Cardiac septum (tissue), 1 donor: ENCODE measurements at regions not wholly inside any gene's neighbourhood (a gene's known extent, or its start where the extent isn't known, plus 50 kb on each side); places are given as distances from the start of the nearest gene placed in this dataset.
"Not testable (repeated sequence)": the region's sequence is repeated elsewhere in the genome, so short reads cannot be mapped to it uniquely, and the experiment has no call there.

Source experiments
- DNase-seq: peaks from one replicate; pipeline ENCODE4 v3.0.0-alpha.2; 2020; ENCODE audit warnings: low spot score
- intact Hi-C: fragments of 100-400 bp; cut with DNase I; formaldehyde crosslinking; loops from one replicate; pipeline ENCODE4 v1.14.0; 2022
- donor health status: DM: no; HTN: no; CAD: no.

- DNase-seq = no peak
- intact Hi-C loops = no loop called here
Observed at GRCh38 chr4:18636001-18636585, 614.5 kb upstream of the LCORL start.

GRCh38 chr4:18635531-18635930, 614.0 kb upstream of the LCORL start:
- no peak for DNase-seq
- intact Hi-C loops = no loop called here

GRCh38 chr4:18631586-18631985, 610.0 kb upstream of the LCORL start:
- intact Hi-C loops = no loop called here
- DNase-seq = no peak

GRCh38 chr4:18630218-18631110, 608.9 kb upstream of the LCORL start:
- intact Hi-C loops = no loop called here
- DNase-seq = no peak

GRCh38 chr4:18627447-18628005, 606.0 kb upstream of the LCORL start:
- intact Hi-C loops = no loop called here

GRCh38 chr4:18626996-18627395, 605.4 kb upstream of the LCORL start:
- intact Hi-C loops = no loop called here
- DNase-seq = no peak

More at GRCh38 chr4:18627447-18628005, 606.0 kb upstream of the LCORL start:
- no peak for DNase-seq

GRCh38 chr4:18626366-18626765, 604.8 kb upstream of the LCORL start:
- no peak for DNase-seq
- intact Hi-C loops = no loop called here

GRCh38 chr4:18621186-18621585, 599.6 kb upstream of the LCORL start:
- intact Hi-C loops = no loop called here
- no peak for DNase-seq

GRCh38 chr4:18616720-18617119, 595.2 kb upstream of the LCORL start:
- intact Hi-C loops = no loop called here

GRCh38 chr4:18611026-18611425, 589.5 kb upstream of the LCORL start:
- intact Hi-C loops = no loop called here
- DNase-seq = no peak

More at GRCh38 chr4:18616720-18617119, 595.2 kb upstream of the LCORL start:
- DNase-seq = no peak

GRCh38 chr4:18608908-18609533, 587.5 kb upstream of the LCORL start:
- intact Hi-C loops = no loop called here
- DNase-seq = no peak

GRCh38 chr4:18602610-18603009, 581.1 kb upstream of the LCORL start:
- DNase-seq, intact Hi-C loops: not testable (repeated sequence)

- DNase-seq = no peak
- intact Hi-C loops = loop anchor here (5.0 kb wide), 2 partner anchors 776 to 1046 kb away; no protein-coding TSS in a partner anchor
Observed at GRCh38 chr4:18593297-18594002, 571.9 kb upstream of the LCORL start.

GRCh38 chr4:18582841-18583240, 561.3 kb upstream of the LCORL start:
- no peak for DNase-seq
- intact Hi-C loops = no loop called here

GRCh38 chr4:18578307-18578706, 556.8 kb upstream of the LCORL start:
- intact Hi-C loops = no loop called here
- DNase-seq = no peak

GRCh38 chr4:18572481-18572880, 550.9 kb upstream of the LCORL start:
- DNase-seq = no peak
- intact Hi-C loops = no loop called here

GRCh38 chr4:18571301-18571761, 549.8 kb upstream of the LCORL start:
- DNase-seq = no peak
- intact Hi-C loops = no loop called here

GRCh38 chr4:18570370-18570769, 548.8 kb upstream of the LCORL start:
- no peak for DNase-seq
- intact Hi-C loops = no loop called here

GRCh38 chr4:18568600-18568999, 547.0 kb upstream of the LCORL start:
- intact Hi-C loops = no loop called here
- no peak for DNase-seq
